ENCODE measurements at regions not wholly inside any gene's neighbourhood (a gene's known extent, or its start where the extent isn't known, plus 50 kb on each side); places are given as distances from the start of the nearest gene placed in this dataset.

- no peak overlapping the region for H3K4me3 ChIP-seq (ENCODE audit: low read depth, low read length, poor library complexity, severe bottlenecking)
- H3K4me2 ChIP-seq (ENCODE audit: low read length), result no peak overlapping the region
- no peak for TF ChIP-seq EZH2 (IDR thresholded peaks at IDR 0.05; ENCODE audit: borderline replicate concordance, low read length)
- no peak for TF ChIP-seq CTCF (IDR thresholded peaks at IDR 0.05; ENCODE audit: low read length)
- H3K9me2 ChIP-seq (ENCODE audit: low read depth, low read length), result no peaks in the 10 kb centered on the region
- H3K9ac ChIP-seq (ENCODE audit: low read length), result no peak overlapping the region
- no peak overlapping the region for H3K27ac ChIP-seq (ENCODE audit: low read depth, low read length, poor library complexity, severe bottlenecking)
- no peak overlapping the region for H2AFZ ChIP-seq (ENCODE audit: low read length)
- H4K20me1 ChIP-seq (ENCODE audit: insufficient read depth, low read length), result no peaks in the 10 kb centered on the region
- H3K27me3 ChIP-seq (ENCODE audit: insufficient read depth, low read length), result no peaks in the 10 kb centered on the region
- H3K79me2 ChIP-seq (ENCODE audit: insufficient read depth, low read length), result no peaks in the 10 kb centered on the region
- H3K9me3 ChIP-seq (ENCODE audit: low read length), result no peaks in the 10 kb centered on the region
- H3K36me3 ChIP-seq (ENCODE audit: insufficient read depth, low read length), result no peaks in the 10 kb centered on the region
- H3K4me1 ChIP-seq (ENCODE audit: insufficient read depth, low read length, severe bottlenecking), result no peaks in the 10 kb centered on the region
- no peaks in the 10 kb centered on the region for H3F3A ChIP-seq (ENCODE audit: insufficient read depth, low read length)
These were observed 134.1 kb upstream of the ADGRL2 start for GRCh38 chr1:81666586-81666985.

GRCh38 chr1:81664341-81664740 is 136.4 kb upstream of the ADGRL2 start:
- H3K36me3 ChIP-seq (ENCODE audit: insufficient read depth, low read length), result no peaks in the 10 kb centered on the region
- H4K20me1 ChIP-seq (ENCODE audit: insufficient read depth, low read length), result no peaks in the 10 kb centered on the region
- no peak overlapping the region for H3K4me3 ChIP-seq (ENCODE audit: low read depth, low read length, poor library complexity, severe bottlenecking)
- H3K79me2 ChIP-seq (ENCODE audit: insufficient read depth, low read length), result no peaks in the 10 kb centered on the region
- no peak overlapping the region for H3K27ac ChIP-seq (ENCODE audit: low read depth, low read length, poor library complexity, severe bottlenecking)
- H3K9ac ChIP-seq (ENCODE audit: low read length), result no peak overlapping the region
- no peaks in the 10 kb centered on the region for H3K4me1 ChIP-seq (ENCODE audit: insufficient read depth, low read length, severe bottlenecking)
- no peak overlapping the region for H2AFZ ChIP-seq (ENCODE audit: low read length)
- no peaks in the 10 kb centered on the region for H3K9me3 ChIP-seq (ENCODE audit: low read length)
- H3F3A ChIP-seq (ENCODE audit: insufficient read depth, low read length), result no peaks in the 10 kb centered on the region
- no peak for TF ChIP-seq CTCF (IDR thresholded peaks at IDR 0.05; ENCODE audit: low read length)
- no peak for TF ChIP-seq EZH2 (IDR thresholded peaks at IDR 0.05; ENCODE audit: borderline replicate concordance, low read length)
- H3K9me2 ChIP-seq (ENCODE audit: low read depth, low read length), result no peaks in the 10 kb centered on the region
- H3K27me3 ChIP-seq (ENCODE audit: insufficient read depth, low read length), result no peaks in the 10 kb centered on the region
- H3K4me2 ChIP-seq (ENCODE audit: low read length), result no peak overlapping the region

- H2AFZ ChIP-seq (ENCODE audit: low read length), result no peak overlapping the region
These were observed 137.7 kb upstream of the ADGRL2 start for GRCh38 chr1:81662913-81663526.

More at GRCh38 chr1:81662913-81663526, 137.7 kb upstream of the ADGRL2 start:
- no peaks in the 10 kb centered on the region for H3K27me3 ChIP-seq (ENCODE audit: insufficient read depth, low read length)
- no peak overlapping the region for H3K27ac ChIP-seq (ENCODE audit: low read depth, low read length, poor library complexity, severe bottlenecking)
- H3K9me2 ChIP-seq (ENCODE audit: low read depth, low read length), result no peaks in the 10 kb centered on the region
- no peak overlapping the region for H3K4me3 ChIP-seq (ENCODE audit: low read depth, low read length, poor library complexity, severe bottlenecking)
- H3K79me2 ChIP-seq (ENCODE audit: insufficient read depth, low read length), result no peaks in the 10 kb centered on the region
- no peaks in the 10 kb centered on the region for H4K20me1 ChIP-seq (ENCODE audit: insufficient read depth, low read length)
- no peaks in the 10 kb centered on the region for H3K4me1 ChIP-seq (ENCODE audit: insufficient read depth, low read length, severe bottlenecking)
- no peaks in the 10 kb centered on the region for H3K36me3 ChIP-seq (ENCODE audit: insufficient read depth, low read length)
- no peak for TF ChIP-seq EZH2 (IDR thresholded peaks at IDR 0.05; ENCODE audit: borderline replicate concordance, low read length)
- no peak for TF ChIP-seq CTCF (IDR thresholded peaks at IDR 0.05; ENCODE audit: low read length)
- H3F3A ChIP-seq (ENCODE audit: insufficient read depth, low read length), result no peaks in the 10 kb centered on the region
- no peak overlapping the region for H3K4me2 ChIP-seq (ENCODE audit: low read length)
- no peaks in the 10 kb centered on the region for H3K9me3 ChIP-seq (ENCODE audit: low read length)
- H3K9ac ChIP-seq (ENCODE audit: low read length), result no peak overlapping the region
